C4-2B (cell line): ENCODE measurements at regions not wholly inside any gene's neighbourhood (a gene's known extent, or its start where the extent isn't known, plus 50 kb on each side); places are given as distances from the start of the nearest gene placed in this dataset.

Source experiments
- H3K27ac ChIP-seq: fragments of 450-650 bp; 2 replicates; pipeline ENCODE4 v1.5.1; 2017
- CTCF ChIP-seq: fragments of 450-650 bp; conservative IDR thresholded peaks from 2 replicates; pipeline ENCODE4 v1.5.1; 2017; ENCODE audit warnings: mild to moderate bottlenecking
- ZFX ChIP-seq: fragments of 450-650 bp; IDR thresholded peaks from 2 replicates; pipeline ENCODE4 v1.6.1; 2017

- no peak overlapping the region for H3K27ac ChIP-seq
- TF ChIP-seq ZFX = no peak
- TF ChIP-seq CTCF = no peak
These were observed 211.2 kb downstream of the SETD4 start for GRCh38 chr21:35849144-35849543.

GRCh38 chr21:35843911-35844667 lies 216.2 kb downstream of the SETD4 start:
- H3K27ac ChIP-seq = no peak overlapping the region
- TF ChIP-seq CTCF (no peak), ZFX (no peak)

- no peak overlapping the region for H3K27ac ChIP-seq
- TF ChIP-seq CTCF (no peak), ZFX (no peak)
These were observed 219.4 kb downstream of the SETD4 start for GRCh38 chr21:35840949-35841348.

GRCh38 chr21:35840197-35840799 lies 220.0 kb downstream of the SETD4 start:
- no peak overlapping the region for H3K27ac ChIP-seq
- TF ChIP-seq CTCF = peak; percentile 86
- TF ChIP-seq ZFX = no peak

DNA sequence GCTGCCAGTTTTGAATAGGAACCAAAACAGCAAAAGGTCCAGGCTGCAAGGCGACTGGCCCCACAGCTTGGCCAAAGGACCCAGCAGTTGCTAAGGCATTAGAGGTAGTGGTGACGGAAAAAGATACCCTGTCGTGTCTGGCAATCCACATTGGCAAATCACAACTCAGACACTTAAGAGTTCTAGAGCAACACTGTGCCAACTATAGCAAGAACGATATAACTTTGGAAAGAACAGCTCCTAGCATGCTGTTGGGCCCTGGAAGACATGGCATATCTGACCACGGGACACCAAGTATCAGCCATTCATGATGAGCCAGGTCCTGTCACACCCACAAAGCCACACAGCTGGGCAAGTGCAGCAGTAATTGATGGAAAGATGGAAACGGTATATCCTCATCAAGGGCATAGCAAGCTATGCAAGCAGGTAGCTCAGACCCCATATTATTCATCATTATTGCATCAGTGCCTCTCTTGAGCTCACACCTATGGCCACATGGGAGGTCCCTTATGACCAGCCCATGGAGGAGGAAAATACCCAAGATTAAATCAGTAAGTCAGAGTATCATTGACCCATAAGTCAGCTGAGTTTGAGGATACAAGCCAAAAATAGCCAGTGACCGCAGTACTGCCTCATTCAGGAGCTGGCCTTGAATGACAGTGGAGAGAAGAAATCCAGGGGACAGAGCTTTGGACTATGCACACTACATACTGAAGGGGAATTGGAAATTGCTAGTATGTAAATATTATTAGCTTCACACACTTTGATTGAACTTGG lies 221.2 kb downstream of the SETD4 start:
- H3K27ac ChIP-seq = no peak overlapping the region
- TF ChIP-seq ZFX (no peak), CTCF (no peak)

DNA sequence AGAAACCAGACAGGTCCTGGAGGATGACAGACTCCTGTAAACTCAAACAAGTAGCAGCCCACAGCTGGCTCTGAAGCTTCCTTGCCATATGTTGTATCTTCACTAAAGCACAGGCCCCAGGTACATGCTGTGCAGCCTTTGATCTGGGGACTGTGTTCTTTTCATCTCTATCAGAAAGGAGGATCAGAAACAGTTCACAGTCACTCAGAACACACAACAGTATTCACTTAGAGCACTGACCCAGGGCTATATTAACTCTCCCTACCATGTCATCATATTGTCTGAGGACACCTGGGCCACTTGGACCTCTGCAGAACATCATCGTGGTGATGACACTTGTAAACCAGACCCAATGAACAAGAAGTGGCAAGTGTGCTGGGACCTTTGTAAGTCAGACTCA lies 222.0 kb downstream of the SETD4 start:
- TF ChIP-seq ZFX (no peak), CTCF (no peak)
- H3K27ac ChIP-seq = no peak overlapping the region

DNA sequence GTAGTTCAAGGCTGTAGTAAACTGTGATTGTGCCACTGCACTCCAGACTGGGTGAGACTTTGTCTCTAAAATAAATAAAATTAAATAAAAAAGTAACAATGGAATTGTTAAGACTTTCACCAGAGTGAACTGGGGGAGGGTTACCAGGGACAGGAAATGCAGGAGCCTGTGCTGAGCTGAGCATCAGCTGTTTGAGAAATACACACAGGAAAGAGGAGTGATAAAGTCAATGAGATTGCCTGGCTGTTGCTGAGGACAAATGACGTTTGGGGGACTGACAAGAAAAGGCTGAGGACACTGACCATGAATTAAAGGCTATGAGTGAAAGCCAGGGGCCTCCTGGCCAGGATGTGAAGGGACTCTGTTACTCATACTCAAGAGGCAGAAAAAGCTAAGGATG lies 226.3 kb downstream of the SETD4 start:
- H3K27ac ChIP-seq = no peak overlapping the region
- no peak for TF ChIP-seq CTCF
- TF ChIP-seq ZFX = no peak
